Common myeloid progenitor, CD34-positive (primary cell): ENCODE measurements at regions not wholly inside any gene's neighbourhood (a gene's known extent, or its start where the extent isn't known, plus 50 kb on each side); places are given as distances from the start of the nearest gene placed in this dataset.

ENCODE experiments used
- CTCF ChIA-PET: fragments of 350-600 bp; sonication (Branson Sonifier 250); formaldehyde crosslinking; loops from one replicate; lab custom pipeline; 2021; ENCODE audit warnings: antibody characterized with exemption; lab: Charles Lee
- POLR2A ChIA-PET: fragments of 350-600 bp; sonication (Branson Sonifier 250); formaldehyde crosslinking; loops from one replicate; lab custom pipeline; 2021; ENCODE audit warnings: antibody characterized with exemption; lab: Charles Lee
- DNase-seq, 3 donors: peaks; one replicate each; pipeline versions ENCODE4 v3.0.0 to v3.0.0-alpha.2; 2013
- H3K27ac ChIP-seq, 2 experiments: 1 replicate in 1 of 2; 2 replicates in 1 of 2; pipeline ENCODE4 v1.7.0; 2013; ENCODE audit warnings: inconsistent platforms in 2 of 2, low read length in 2 of 2, mild to moderate bottlenecking in 2 of 2, low read depth in 1 of 2, moderate library complexity in 1 of 2; ENCODE audit not compliant: severe bottlenecking in 2 of 2, insufficient read depth in 1 of 2, poor library complexity in 1 of 2
- H3K27me3 ChIP-seq, 5 experiments: replicated peaks in 2 of 5; 1 replicate in 3 of 5; 2 replicates in 2 of 5; pipeline versions ENCODE4 v1.6.1 to v1.7.0; 2013; ENCODE audit warnings: low read length in 4 of 5, mild to moderate bottlenecking in 2 of 5, moderate library complexity in 2 of 5, inconsistent platforms in 1 of 5; ENCODE audit not compliant: insufficient read depth in 5 of 5, control insufficient read depth in 4 of 5
- H3K36me3 ChIP-seq, 4 experiments: 1 replicate in 2 of 4; 2 replicates in 2 of 4; pipeline versions ENCODE4 v1.6.1 to v1.7.0; 2013; ENCODE audit warnings: low read length in 3 of 4, control low read depth in 1 of 4, mild to moderate bottlenecking in 1 of 4; ENCODE audit not compliant: control insufficient read depth in 4 of 4, insufficient read depth in 4 of 4
- H3K4me1 ChIP-seq, 4 experiments: 1 replicate in 3 of 4; 2 replicates in 1 of 4; pipeline versions ENCODE4 v1.6.1 to v1.7.1; 2013; ENCODE audit warnings: low read length in 3 of 4, mild to moderate bottlenecking in 3 of 4, control low read depth in 1 of 4, inconsistent platforms in 1 of 4, moderate library complexity in 1 of 4; ENCODE audit not compliant: control insufficient read depth in 4 of 4, insufficient read depth in 4 of 4; ENCODE audit errors: control extremely low read depth in 1 of 4
- H3K4me3 ChIP-seq, 7 experiments: 1 replicate in 4 of 7; 2 replicates in 3 of 7; pipeline versions ENCODE4 v1.5.1 to v1.7.0; 2013; ENCODE audit warnings: mild to moderate bottlenecking in 7 of 7, low read length in 6 of 7, moderate library complexity in 6 of 7, inconsistent platforms in 2 of 7, low read depth in 2 of 7, control low read depth in 1 of 7; ENCODE audit not compliant: insufficient read depth in 4 of 7, control insufficient read depth in 1 of 7; ENCODE audit errors: extremely low read depth in 1 of 7
- H3K9me3 ChIP-seq, 5 experiments: 1 replicate in 4 of 5; 2 replicates in 1 of 5; pipeline versions ENCODE4 v1.6.1 to v1.7.1; 2013; ENCODE audit warnings: low read length in 4 of 5, mild to moderate bottlenecking in 2 of 5, inconsistent platforms in 1 of 5, low read depth in 1 of 5, moderate library complexity in 1 of 5; ENCODE audit not compliant: control insufficient read depth in 4 of 5, insufficient read depth in 2 of 5; ENCODE audit errors: control extremely low read depth in 1 of 5
- WGBS: methylation state at CpG from one replicate; pipeline ENCODE4 v1.1.5; 2013; ENCODE audit not compliant: insufficient coverage; 5-methylcytosine and 5-hydroxymethylcytosine counted together

- H3K36me3 ChIP-seq = no peaks in the 10 kb centered on the region
- H3K9me3 ChIP-seq = peaks cover 0 to 8% (median 1%) of the 10 kb centered on the region in 5 experiments
- CTCF ChIA-PET = interaction anchor here (0.6 kb wide), 1 partner anchor 359 kb away, joined by 3 read pairs; no protein-coding TSS in a partner anchor
- H3K27ac ChIP-seq = no peak overlapping the region
- peaks cover 0 to 2% (median 2%) of the 10 kb centered on the region in 5 experiments for H3K27me3 ChIP-seq
- POLR2A ChIA-PET = no interaction called here
- H3K4me1 ChIP-seq = no peaks in the 10 kb centered on the region
- no peak overlapping the region for H3K4me3 ChIP-seq
- DNase-seq = no peak
Measured at GRCh38 chr10:119996944-119997343, 104.4 kb downstream of the SEC23IP start.

- H3K36me3 ChIP-seq = no peaks in the 10 kb centered on the region
- H3K27ac ChIP-seq = no peak overlapping the region
- H3K4me1 ChIP-seq = no peaks in the 10 kb centered on the region
- H3K9me3 ChIP-seq = peaks cover 0 to 8% (median 1%) of the 10 kb centered on the region in 5 experiments
- H3K4me3 ChIP-seq = no peak overlapping the region
- H3K27me3 ChIP-seq = peaks cover 0 to 2% (median 0%) of the 10 kb centered on the region in 5 experiments
- no peak for DNase-seq
- WGBS = 89% methylated on average over 2 of the region's 2 CpGs
- CTCF ChIA-PET = no interaction called here
- POLR2A ChIA-PET = no interaction called here
Measured at GRCh38 chr10:119997429-119997828, 104.9 kb downstream of the SEC23IP start.

GRCh38 chr10:120002785-120003184 is 110.3 kb downstream of the SEC23IP start:
- Histone ChIP-seq H3K4me3 (no peak overlapping the region), H3K4me1 (no peaks in the 10 kb centered on the region), H3K27me3 (peaks cover 0 to 17% (median 4%) of the 10 kb centered on the region in 5 experiments), H3K27ac (no peak overlapping the region), H3K9me3 (peaks cover 0 to 2% (median 0%) of the 10 kb centered on the region in 5 experiments), H3K36me3 (no peaks in the 10 kb centered on the region)
- 100% methylated on average over 1 of the region's 5 CpGs for WGBS
- ChIA-PET POLR2A (no interaction called here), CTCF (no interaction called here)
- no peak for DNase-seq

GRCh38 chr10:120005207-120006201 is 113.0 kb downstream of the SEC23IP start:
- DNase-seq = no peak
- no peak overlapping the region for H3K4me3 ChIP-seq
- no peaks in the 10 kb centered on the region for H3K4me1 ChIP-seq
- peaks cover 0 to 4% (median 0%) of the 10 kb centered on the region in 5 experiments for H3K9me3 ChIP-seq
- H3K36me3 ChIP-seq = no peaks in the 10 kb centered on the region
- peaks cover 2 to 36% (median 4%) of the 10 kb centered on the region in 5 experiments for H3K27me3 ChIP-seq
- CTCF ChIA-PET = no interaction called here
- WGBS = 73% methylated on average over 7 of the region's 8 CpGs
- no peak overlapping the region for H3K27ac ChIP-seq
- POLR2A ChIA-PET = no interaction called here

GRCh38 chr10:120007261-120007660 is 114.7 kb downstream of the SEC23IP start:
- DNase-seq = no peak
- H3K4me1 ChIP-seq = no peaks in the 10 kb centered on the region
- 60% methylated on average over 1 of the region's 2 CpGs for WGBS
- ChIA-PET POLR2A (no interaction called here), CTCF (no interaction called here)
- peaks cover 2 to 54% (median 10%) of the 10 kb centered on the region in 5 experiments for H3K27me3 ChIP-seq
- peaks cover 0 to 2% (median 0%) of the 10 kb centered on the region in 5 experiments for H3K9me3 ChIP-seq
- no peak overlapping the region for H3K27ac ChIP-seq
- H3K36me3 ChIP-seq = no peaks in the 10 kb centered on the region
- no peak overlapping the region for H3K4me3 ChIP-seq

GRCh38 chr10:120011359-120012130 is 119.0 kb downstream of the SEC23IP start:
- peaks cover 0 to 2% (median 0%) of the 10 kb centered on the region in 5 experiments for H3K9me3 ChIP-seq
- no peak overlapping the region for H3K4me3 ChIP-seq
- peaks cover 6 to 51% (median 12%) of the 10 kb centered on the region in 5 experiments for H3K27me3 ChIP-seq
- no peaks in the 10 kb centered on the region for H3K4me1 ChIP-seq
- ChIA-PET POLR2A (no interaction called here), CTCF (interaction anchor here (1.3 kb wide), 1 partner anchor 173 kb away, joined by 3 read pairs; no protein-coding TSS in a partner anchor)
- no peak overlapping the region for H3K27ac ChIP-seq
- 26% methylated on average over 33 of the region's 43 CpGs for WGBS
- no peaks in the 10 kb centered on the region for H3K36me3 ChIP-seq
- DNase-seq = no peak
